HEK293T (cell line): ENCODE measurements at regions not wholly inside any gene's neighbourhood (a gene's known extent, or its start where the extent isn't known, plus 50 kb on each side); places are given as distances from the start of the nearest gene placed in this dataset.
"Not testable (repeated sequence)": the region's sequence is repeated elsewhere in the genome, so short reads cannot be mapped to it uniquely, and the experiment has no call there.

Experiments
- CTCF ChIA-PET: fragments of 350-600 bp; formaldehyde crosslinking; extraction: SDS; loops from one replicate; lab custom pipeline; 2021; ENCODE audit warnings: antibody characterized with exemption, inconsistent platforms; lab: Yijun Ruan, JAX
- POLR2A ChIA-PET: fragments of 350-600 bp; formaldehyde crosslinking; extraction: SDS; loops from one replicate; lab custom pipeline; 2020; ENCODE audit warnings: antibody characterized with exemption, inconsistent platforms; lab: Yijun Ruan, JAX
- DNase-seq: peaks from one replicate; pipeline ENCODE4 v3.0.0; 2012; ENCODE audit warnings: mixed read lengths; ENCODE audit errors: extremely low spot score
- ARNT ChIP-seq: fragments of 450-650 bp; IDR thresholded peaks from 2 replicates; pipeline ENCODE4 v1.6.1; 2017; ENCODE audit warnings: mild to moderate bottlenecking
- BHLHE40 ChIP-seq: fragments of 450-650 bp; IDR thresholded peaks from 2 replicates; pipeline ENCODE4 v1.6.1; 2016; ENCODE audit warnings: mild to moderate bottlenecking, moderate library complexity, borderline replicate concordance
- CTBP1 ChIP-seq: fragments of 450-650 bp; IDR thresholded peaks from 2 replicates; pipeline ENCODE4 v1.6.1; 2016; ENCODE audit warnings: borderline replicate concordance
- ELF4 ChIP-seq: fragments of 450-650 bp; IDR thresholded peaks from 2 replicates; pipeline ENCODE4 v1.6.1; 2017; ENCODE audit warnings: antibody characterized with exemption
- FOXA1 ChIP-seq: fragments of 450-650 bp; IDR thresholded peaks from 2 replicates; pipeline ENCODE4 v1.6.1; 2016; ENCODE audit warnings: mild to moderate bottlenecking
- FOXK2 ChIP-seq: fragments of 450-650 bp; IDR thresholded peaks from 2 replicates; pipeline ENCODE4 v1.6.1; 2016; ENCODE audit warnings: mild to moderate bottlenecking
- FOXM1 ChIP-seq: fragments of 450-650 bp; IDR thresholded peaks from 2 replicates; pipeline ENCODE4 v1.6.1; 2017; ENCODE audit warnings: mild to moderate bottlenecking, borderline replicate concordance
- HDGF ChIP-seq: fragments of 450-650 bp; IDR thresholded peaks from 2 replicates; pipeline ENCODE4 v1.6.1; 2017; ENCODE audit warnings: antibody characterized with exemption, borderline replicate concordance
- L3MBTL2 ChIP-seq: fragments of 450-650 bp; conservative IDR thresholded peaks from 2 replicates; pipeline ENCODE4 v1.6.1; 2016; ENCODE audit warnings: mild to moderate bottlenecking
- LEF1 ChIP-seq: fragments of 450-650 bp; IDR thresholded peaks from 2 replicates; pipeline ENCODE4 v1.6.1; 2017; ENCODE audit warnings: mild to moderate bottlenecking, borderline replicate concordance
- NFRKB ChIP-seq: fragments of 450-650 bp; IDR thresholded peaks from 2 replicates; pipeline ENCODE4 v1.6.1; 2016; ENCODE audit warnings: mild to moderate bottlenecking, moderate library complexity
- PKNOX1 ChIP-seq: fragments of 450-650 bp; IDR thresholded peaks from 2 replicates; pipeline ENCODE4 v1.6.1; 2016
- SP1 ChIP-seq: fragments of 450-650 bp; IDR thresholded peaks from 2 replicates; pipeline ENCODE4 v1.6.1; 2017
- SUZ12 ChIP-seq: fragments of 450-650 bp; IDR thresholded peaks from 2 replicates; pipeline ENCODE4 v1.6.1; 2016; ENCODE audit warnings: mild to moderate bottlenecking
- TARDBP ChIP-seq: fragments of 450-650 bp; IDR thresholded peaks from 2 replicates; pipeline ENCODE4 v1.6.1; 2016
- ZNF384 ChIP-seq: fragments of 450-650 bp; IDR thresholded peaks from 2 replicates; pipeline ENCODE4 v1.6.1; 2016

DNA sequence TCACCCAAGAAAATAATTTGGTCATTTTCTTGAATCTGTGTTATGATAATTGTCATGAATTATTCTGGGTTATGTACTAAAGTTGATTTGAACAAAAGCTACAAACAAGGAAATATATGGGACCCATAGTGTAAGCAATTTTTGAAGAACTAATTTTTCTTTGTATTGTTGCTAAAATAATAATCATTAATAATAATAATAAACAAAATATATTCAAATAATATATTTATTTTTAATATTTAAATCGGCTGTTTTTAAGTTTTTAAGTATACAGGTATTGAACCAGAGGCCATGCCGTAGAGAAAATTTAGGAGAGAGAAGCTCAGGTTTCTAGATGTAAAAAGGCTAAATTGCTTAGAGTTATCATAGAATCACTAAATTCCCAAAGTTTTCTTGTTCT is 747.3 kb downstream of the LUZP2 start:
- CTCF ChIA-PET: no interaction called here
- POLR2A ChIA-PET: no interaction called here
- DNase-seq: no peak
- TF ChIP-seq SP1: no peak
- TF ChIP-seq ARNT: no peak
- no peak for TF ChIP-seq FOXA1
- no peak for TF ChIP-seq TARDBP
- no peak for TF ChIP-seq BHLHE40
- no peak for TF ChIP-seq NFRKB
- no peak for TF ChIP-seq PKNOX1
- no peak for TF ChIP-seq L3MBTL2
- TF ChIP-seq FOXM1: no peak

GRCh38 chr11:25247336-25247735 is 750.5 kb downstream of the LUZP2 start:
- no peak for TF ChIP-seq ZNF384
- no peak for TF ChIP-seq SUZ12
- no peak for TF ChIP-seq TARDBP
- no peak for TF ChIP-seq CTBP1
- no peak for TF ChIP-seq ELF4
- no peak for TF ChIP-seq ARNT
- no peak for TF ChIP-seq FOXM1
- no peak for TF ChIP-seq L3MBTL2
- no peak for TF ChIP-seq HDGF
- no peak for TF ChIP-seq BHLHE40
- TF ChIP-seq FOXA1: no peak
- POLR2A ChIA-PET: no interaction called here

GRCh38 chr11:25252854-25253253 is 756.0 kb downstream of the LUZP2 start:
- no peak for DNase-seq
- CTCF ChIA-PET: no interaction called here
- TF ChIP-seq PKNOX1 (no peak), FOXM1 (no peak), LEF1 (no peak), FOXA1 (no peak), ELF4 (no peak), SUZ12 (no peak), L3MBTL2 (no peak), TARDBP (no peak), ARNT (no peak), NFRKB (no peak), BHLHE40 (no peak), SP1 (no peak), FOXK2 (no peak), CTBP1 (no peak)
- POLR2A ChIA-PET: no interaction called here

More at GRCh38 chr11:25247336-25247735, 750.5 kb downstream of the LUZP2 start:
- DNase-seq: no peak
- CTCF ChIA-PET: no interaction called here

DNA sequence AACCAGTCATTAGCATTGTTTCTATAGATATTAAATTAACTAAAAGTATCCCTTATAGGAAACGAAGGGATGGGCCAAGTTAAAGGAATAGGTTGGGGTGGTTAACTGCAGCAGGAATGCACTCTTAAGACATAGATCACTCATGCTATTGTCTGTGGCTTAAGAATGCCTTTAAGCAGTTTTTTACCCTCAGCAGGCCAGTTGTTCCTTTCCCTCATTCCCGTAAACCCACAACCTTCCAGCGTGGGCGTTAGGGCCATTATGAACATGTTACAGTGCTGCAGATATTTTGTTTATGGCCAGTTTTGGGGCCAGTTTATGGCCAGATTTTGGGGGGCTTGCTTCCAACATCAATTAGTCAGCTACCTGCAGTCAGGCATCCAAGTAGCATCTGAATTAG is 767.0 kb downstream of the LUZP2 start:
- CTCF ChIA-PET, POLR2A ChIA-PET, DNase-seq: not testable (repeated sequence)

GRCh38 chr11:25271301-25271700 is 774.4 kb downstream of the LUZP2 start:
- TF ChIP-seq ARNT: no peak
- TF ChIP-seq NFRKB: no peak
- TF ChIP-seq TARDBP: no peak
- no peak for TF ChIP-seq HDGF
- TF ChIP-seq CTBP1: no peak
- no peak for TF ChIP-seq LEF1
- TF ChIP-seq SP1: no peak
- TF ChIP-seq ZNF384: no peak
- no peak for TF ChIP-seq SUZ12
- TF ChIP-seq BHLHE40: no peak
- TF ChIP-seq FOXM1: no peak
- no peak for TF ChIP-seq L3MBTL2
- no peak for TF ChIP-seq PKNOX1
- no peak for TF ChIP-seq FOXA1
- TF ChIP-seq FOXK2: no peak
- ChIA-PET POLR2A (no interaction called here), CTCF (no interaction called here)
- DNase-seq: no peak

GRCh38 chr11:25272214-25272613 is 775.4 kb downstream of the LUZP2 start:
- CTCF ChIA-PET: no interaction called here
- TF ChIP-seq PKNOX1 (no peak), FOXK2 (no peak), FOXM1 (no peak), SP1 (no peak), L3MBTL2 (no peak), ELF4 (no peak), SUZ12 (no peak), ARNT (no peak), ZNF384 (no peak), NFRKB (no peak), TARDBP (no peak), FOXA1 (no peak), HDGF (no peak), CTBP1 (no peak), LEF1 (no peak), BHLHE40 (no peak)
- no peak for DNase-seq
- POLR2A ChIA-PET: no interaction called here

DNA sequence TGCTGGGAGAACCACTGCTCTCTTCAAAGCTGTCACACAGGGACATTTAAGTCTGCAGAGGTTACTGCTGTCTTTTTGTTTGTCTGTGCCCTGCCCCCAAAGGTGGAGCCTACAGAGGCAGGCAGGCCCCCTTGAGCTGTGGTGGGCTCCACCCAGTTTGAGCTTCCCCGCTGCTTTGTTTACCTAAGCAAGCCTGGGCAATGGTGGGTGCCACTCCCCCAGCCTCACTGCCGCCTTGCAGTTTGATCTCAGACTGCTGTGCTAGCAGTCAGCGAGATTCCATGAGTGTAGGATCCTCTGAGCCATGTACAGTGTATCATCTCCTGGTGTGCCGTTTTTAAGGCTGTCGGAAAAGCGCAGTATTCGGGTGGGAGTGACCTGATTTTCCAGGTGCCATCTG is 784.0 kb downstream of the LUZP2 start:
- DNase-seq, POLR2A ChIA-PET: not testable (repeated sequence)
- CTCF ChIA-PET: interaction anchor here (0.6 kb wide), 1 partner anchor 8 kb away, joined by 3 read pairs; no protein-coding TSS in a partner anchor
